Keratinocyte (primary cell): ENCODE measurements at regions not wholly inside any gene's neighbourhood (a gene's known extent, or its start where the extent isn't known, plus 50 kb on each side); places are given as distances from the start of the nearest gene placed in this dataset.
A peak's percentile ranks its signal among the peaks of the same experiment; 100 is the strongest.

Source experiments
- DNase-seq: peaks from one replicate; pipeline ENCODE4 v3.0.0-alpha.2; 2011; ENCODE audit warnings: low read depth, missing footprints, low spot score
- FAIRE-seq: peaks from 2 replicates; lab custom pipeline; 2011; peaks lifted over from hg19 to GRCh38; lab: Jason Lieb, UNC
- H2AFZ ChIP-seq: 2 replicates; pipeline ENCODE4 v1.6.0; 2012; ENCODE audit warnings: low read length, control low read depth, inconsistent platforms; ENCODE audit not compliant: control insufficient read depth
- H3K27ac ChIP-seq: 2 replicates; pipeline ENCODE4 v1.5.1; 2011; ENCODE audit warnings: low read length; ENCODE audit not compliant: control insufficient read depth, insufficient read depth
- H3K27me3 ChIP-seq: 3 replicates; pipeline ENCODE4 v1.6.0; 2011; ENCODE audit warnings: low read length; ENCODE audit not compliant: control insufficient read depth, insufficient read depth; ENCODE audit errors: extremely low read depth
- H3K36me3 ChIP-seq, 2 experiments: 2 replicates in 1 of 2; 3 replicates in 1 of 2; pipeline ENCODE4 v1.5.1; 2011; ENCODE audit warnings: low read length in 2 of 2, mild to moderate bottlenecking in 1 of 2; ENCODE audit not compliant: control insufficient read depth in 2 of 2, insufficient read depth in 2 of 2; ENCODE audit errors: extremely low read depth in 1 of 2
- H3K4me1 ChIP-seq: 3 replicates; pipeline ENCODE4 v1.5.1; 2011; ENCODE audit warnings: low read length; ENCODE audit not compliant: control insufficient read depth, insufficient read depth; ENCODE audit errors: extremely low read depth
- H3K4me2 ChIP-seq: 3 replicates; pipeline ENCODE4 v1.6.0; 2011; ENCODE audit warnings: low read depth, low read length; ENCODE audit not compliant: control insufficient read depth, insufficient read depth; ENCODE audit errors: extremely low read depth
- H3K4me3 ChIP-seq, 3 experiments: fragments of 200-600 bp in 1 of 3; sonication (generic) in 1 of 3; 2 replicates in 2 of 3; 3 replicates in 1 of 3; pipeline ENCODE4 v1.5.1; 2011 to 2016; ENCODE audit warnings: low read length in 3 of 3, mild to moderate bottlenecking in 3 of 3, control low read depth in 2 of 3, inconsistent platforms in 1 of 3, low read depth in 1 of 3, mixed read lengths in 1 of 3, mixed run types in 1 of 3, moderate library complexity in 1 of 3; ENCODE audit not compliant: control insufficient read depth in 2 of 3, insufficient read depth in 2 of 3; ENCODE audit errors: extremely low read depth in 1 of 3
- H3K79me2 ChIP-seq: 2 replicates; pipeline ENCODE4 v1.6.0; 2012; ENCODE audit warnings: low read length; ENCODE audit not compliant: control insufficient read depth, insufficient read depth
- H3K9ac ChIP-seq: 3 replicates; pipeline ENCODE4 v1.6.0; 2011; ENCODE audit warnings: low read length; ENCODE audit not compliant: control insufficient read depth, insufficient read depth; ENCODE audit errors: extremely low read depth
- H3K9me1 ChIP-seq: 3 replicates; pipeline ENCODE4 v1.6.0; 2011; ENCODE audit warnings: low read length; ENCODE audit not compliant: control insufficient read depth, insufficient read depth; ENCODE audit errors: extremely low read depth
- H3K9me3 ChIP-seq: 2 replicates; pipeline ENCODE4 v1.5.1; 2012; ENCODE audit warnings: low read depth, low read length; ENCODE audit not compliant: control insufficient read depth
- H4K20me1 ChIP-seq: 3 replicates; pipeline ENCODE4 v1.6.0; 2011; ENCODE audit warnings: low read length; ENCODE audit not compliant: control insufficient read depth, insufficient read depth; ENCODE audit errors: extremely low read depth
- CTCF ChIP-seq, 3 experiments: IDR thresholded peaks in 1 of 3; conservative IDR thresholded peaks in 1 of 3; optimal IDR thresholded peaks in 1 of 3; 2 replicates in 2 of 3; 3 replicates in 1 of 3; pipeline versions ENCODE3 to v1.5.1; 2011; ENCODE audit warnings: low read length in 3 of 3, mild to moderate bottlenecking in 3 of 3, moderate library complexity in 2 of 3, control low read depth in 1 of 3, inconsistent platforms in 1 of 3; ENCODE audit not compliant: insufficient read depth in 2 of 3; ENCODE audit errors: extremely low read depth in 1 of 3
- EZH2 ChIP-seq: IDR thresholded peaks from one replicate; pipeline ENCODE4 v1.6.1; 2012; ENCODE audit warnings: inconsistent platforms, mild to moderate bottlenecking, low read length, moderate library complexity
- dilution Hi-C: fragments of 300-500 bp; cut with MboI; formaldehyde crosslinking; loops from one replicate; pipeline ENCODE4 v1.7.0; 2020; ENCODE audit warnings: low sequenced_read_pairs; ENCODE audit not compliant: extremely low pct_ligation_motif_present

- H2AFZ ChIP-seq = no peak overlapping the region
- TF ChIP-seq EZH2 (no peak), CTCF (optimal IDR thresholded peaks at IDR 0.05 in 1 of 3, IDR thresholded peaks at IDR 0.05 in 1 of 3, conservative IDR thresholded peaks at IDR 0.05 in 1 of 3; ENCODE audit: extremely low read depth in 1 of 3, insufficient read depth in 2 of 3, low read length in 3 of 3) (peak; percentile 20 to 60 (median 42))
- DNase-seq = no peak
Observed at GRCh38 chr18:67710639-67711038, 194.1 kb upstream of the DSEL start.

GRCh38 chr18:67705748-67706147 is 189.2 kb upstream of the DSEL start:
- Histone ChIP-seq H3K79me2 (no peaks in the 10 kb centered on the region), H3K9me3 (no peaks in the 10 kb centered on the region), H3K9me1 (no peaks in the 10 kb centered on the region), H3K27me3 (no peaks in the 10 kb centered on the region), H3K4me1 (no peaks in the 10 kb centered on the region), H4K20me1 (no peaks in the 10 kb centered on the region), H3K4me3 (no peak overlapping the region), H3K36me3 (no peaks in the 10 kb centered on the region), H3K4me2 (no peak overlapping the region), H3K9ac (no peak overlapping the region), H2AFZ (no peak overlapping the region), H3K27ac (no peak overlapping the region)
- FAIRE-seq (no peak), DNase-seq (no peak)
- dilution Hi-C loops = no loop called here
- TF ChIP-seq CTCF (optimal IDR thresholded peaks at IDR 0.05 in 1 of 3, IDR thresholded peaks at IDR 0.05 in 1 of 3, conservative IDR thresholded peaks at IDR 0.05 in 1 of 3; ENCODE audit: extremely low read depth in 1 of 3, insufficient read depth in 2 of 3, low read length in 3 of 3) (peak in 2 of 3 experiments; percentile 14 to 19), EZH2 (no peak)

More at GRCh38 chr18:67710639-67711038, 194.1 kb upstream of the DSEL start:
- Histone ChIP-seq H3K27ac (no peak overlapping the region), H3K27me3 (no peaks in the 10 kb centered on the region), H3K9me3 (no peaks in the 10 kb centered on the region), H3K4me3 (no peak overlapping the region), H3K9me1 (no peaks in the 10 kb centered on the region), H3K36me3 (no peaks in the 10 kb centered on the region), H3K9ac (no peak overlapping the region), H3K79me2 (no peaks in the 10 kb centered on the region), H3K4me2 (no peak overlapping the region), H3K4me1 (no peaks in the 10 kb centered on the region), H4K20me1 (no peaks in the 10 kb centered on the region)
- dilution Hi-C loops = no loop called here
- FAIRE-seq = no peak
